GM12875 (cell line): ENCODE measurements at regions not wholly inside any gene's neighbourhood (a gene's known extent, or its start where the extent isn't known, plus 50 kb on each side); places are given as distances from the start of the nearest gene placed in this dataset.

Experiments
- H3K4me3 ChIP-seq: one replicate; pipeline ENCODE4 v1.5.1; 2011; ENCODE audit warnings: low read depth, low read length, control low read depth
- TF ChIP-seq, protein P1 (sequence below): IDR thresholded peaks from 2 replicates; pipeline ENCODE4 v1.5.1; 2011; ENCODE audit warnings: low read depth, mild to moderate bottlenecking, control low read depth, inconsistent platforms, low read length, moderate library complexity, borderline replicate concordance; ENCODE audit not compliant: insufficient read depth

DNA sequence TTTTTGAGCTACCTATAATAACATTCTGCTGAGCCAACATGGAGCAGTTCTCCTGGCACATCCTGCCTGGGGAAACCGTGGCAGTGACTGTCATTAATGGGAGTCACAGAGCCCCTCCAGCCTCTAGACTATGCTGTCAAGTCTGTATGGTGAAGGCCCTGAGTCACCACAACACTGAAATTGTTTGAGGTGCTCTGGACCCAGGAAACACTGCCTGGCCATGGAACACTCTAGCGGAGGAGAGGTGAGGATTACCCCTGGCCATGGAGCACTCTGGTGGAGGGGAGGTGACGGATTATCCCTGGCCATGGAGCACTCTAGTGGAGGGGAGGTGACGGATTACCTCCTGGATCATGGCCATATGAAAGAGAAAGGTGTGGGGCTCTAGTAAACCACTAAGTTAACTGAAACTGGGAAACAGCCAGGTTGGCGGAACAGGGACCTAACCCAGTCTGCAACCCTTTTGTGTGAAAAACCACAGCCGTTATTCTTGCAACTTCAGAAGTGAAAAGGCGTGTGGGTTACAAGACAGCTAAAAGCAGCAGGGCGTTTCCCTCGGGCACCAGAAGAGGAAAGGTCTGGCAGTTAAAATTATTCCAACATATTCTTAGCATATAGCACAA lies 156.7 kb downstream of the KCNJ12 start:
- TF ChIP-seq, protein P1, sequence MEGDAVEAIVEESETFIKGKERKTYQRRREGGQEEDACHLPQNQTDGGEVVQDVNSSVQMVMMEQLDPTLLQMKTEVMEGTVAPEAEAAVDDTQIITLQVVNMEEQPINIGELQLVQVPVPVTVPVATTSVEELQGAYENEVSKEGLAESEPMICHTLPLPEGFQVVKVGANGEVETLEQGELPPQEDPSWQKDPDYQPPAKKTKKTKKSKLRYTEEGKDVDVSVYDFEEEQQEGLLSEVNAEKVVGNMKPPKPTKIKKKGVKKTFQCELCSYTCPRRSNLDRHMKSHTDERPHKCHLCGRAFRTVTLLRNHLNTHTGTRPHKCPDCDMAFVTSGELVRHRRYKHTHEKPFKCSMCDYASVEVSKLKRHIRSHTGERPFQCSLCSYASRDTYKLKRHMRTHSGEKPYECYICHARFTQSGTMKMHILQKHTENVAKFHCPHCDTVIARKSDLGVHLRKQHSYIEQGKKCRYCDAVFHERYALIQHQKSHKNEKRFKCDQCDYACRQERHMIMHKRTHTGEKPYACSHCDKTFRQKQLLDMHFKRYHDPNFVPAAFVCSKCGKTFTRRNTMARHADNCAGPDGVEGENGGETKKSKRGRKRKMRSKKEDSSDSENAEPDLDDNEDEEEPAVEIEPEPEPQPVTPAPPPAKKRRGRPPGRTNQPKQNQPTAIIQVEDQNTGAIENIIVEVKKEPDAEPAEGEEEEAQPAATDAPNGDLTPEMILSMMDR, result no peak
- H3K4me3 ChIP-seq, result no peak overlapping the region

DNA sequence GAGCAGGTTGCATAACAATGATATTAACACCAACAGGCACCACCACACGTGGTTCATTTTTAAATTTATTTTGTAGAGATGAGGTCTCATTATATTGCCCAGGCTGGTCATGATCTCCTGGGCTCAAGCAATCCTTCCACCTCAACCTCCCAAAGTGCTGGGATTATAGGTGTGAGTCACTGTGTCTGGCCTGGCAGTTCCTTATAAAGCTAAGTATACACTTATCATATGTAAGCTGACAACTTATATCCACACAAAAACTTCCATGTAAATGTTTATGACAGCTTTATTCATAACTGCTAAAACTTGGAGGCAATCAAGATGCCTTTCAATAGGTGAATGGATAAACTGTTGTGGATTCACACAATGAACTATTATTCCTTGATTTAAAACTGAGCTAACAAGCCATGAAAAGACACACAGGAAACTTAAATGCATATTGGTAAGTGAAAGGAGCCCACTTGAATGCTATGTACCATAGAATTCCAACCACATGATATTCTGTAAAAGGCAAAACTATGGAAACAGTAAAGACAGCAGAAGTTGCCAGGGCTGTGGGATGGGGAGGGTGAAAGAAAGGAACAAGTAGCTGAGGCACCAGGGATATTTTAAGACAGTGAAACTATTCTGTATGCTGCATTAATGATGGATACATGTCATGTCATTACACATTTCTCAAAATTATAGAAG lies 156.5 kb upstream of the KCNJ18 start:
- TF ChIP-seq, protein P1, result no peak
- no peak overlapping the region for H3K4me3 ChIP-seq

DNA sequence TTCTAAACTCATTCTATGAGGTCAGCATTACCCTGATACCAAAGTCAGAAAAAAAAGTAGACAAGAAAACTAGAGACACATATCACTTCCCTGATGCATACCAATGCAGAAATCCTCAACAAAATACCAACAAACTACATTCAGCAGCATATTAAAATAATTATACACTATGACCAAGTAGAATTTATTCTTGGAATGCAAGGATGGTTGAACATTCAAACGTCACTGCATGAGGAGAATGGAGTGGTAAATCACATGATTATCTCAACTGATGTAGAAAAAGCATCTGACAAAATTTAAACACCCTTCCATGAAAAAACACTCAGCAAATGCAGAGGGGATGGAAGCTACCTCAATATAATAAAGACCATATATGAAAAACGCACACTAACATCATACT lies 155.0 kb upstream of the KCNJ18 start:
- TF ChIP-seq, protein P1, result no peak
- H3K4me3 ChIP-seq, result no peak overlapping the region

DNA sequence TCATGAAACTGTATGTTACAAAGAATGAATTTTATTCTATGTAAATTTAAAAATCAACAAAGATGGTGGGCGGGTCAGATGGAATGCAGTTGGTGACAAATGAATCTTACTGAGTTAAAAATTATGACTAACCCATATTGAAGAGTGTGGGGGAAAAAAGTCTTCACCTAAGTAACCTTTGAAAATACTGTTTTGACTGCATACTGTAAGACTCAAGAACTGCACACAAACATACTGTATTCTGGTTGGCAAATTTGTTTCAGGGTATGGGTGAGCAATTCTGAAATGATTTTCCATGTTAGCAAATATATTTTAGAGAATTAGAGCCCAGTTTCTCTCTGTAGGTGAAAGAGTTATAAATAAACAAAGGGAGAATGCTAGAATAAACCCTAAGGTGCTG lies 153.7 kb upstream of the KCNJ18 start:
- TF ChIP-seq, protein P1, result no peak

DNA sequence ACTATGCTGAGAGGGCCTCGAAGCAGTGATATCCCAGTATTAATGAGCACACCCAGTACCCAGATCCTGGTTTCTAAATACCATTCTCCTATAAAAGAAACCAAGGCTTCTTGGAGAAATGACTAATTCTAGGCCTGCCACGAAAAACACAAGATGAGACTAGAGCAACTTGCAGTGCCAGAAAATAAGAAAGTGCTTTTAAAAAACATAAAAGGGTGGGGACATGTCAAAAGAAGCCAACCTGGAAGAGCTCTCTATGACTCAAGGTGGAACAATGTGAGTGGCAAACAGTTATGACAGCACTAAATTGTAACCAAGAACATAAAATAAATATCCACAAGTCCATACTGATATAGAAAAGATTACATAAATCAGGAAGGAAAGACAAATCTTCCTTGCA lies 153.2 kb upstream of the KCNJ18 start:
- H3K4me3 ChIP-seq, result no peak overlapping the region

More for the DNA sequence above, 153.7 kb upstream of the KCNJ18 start:
- no peak overlapping the region for H3K4me3 ChIP-seq

DNA sequence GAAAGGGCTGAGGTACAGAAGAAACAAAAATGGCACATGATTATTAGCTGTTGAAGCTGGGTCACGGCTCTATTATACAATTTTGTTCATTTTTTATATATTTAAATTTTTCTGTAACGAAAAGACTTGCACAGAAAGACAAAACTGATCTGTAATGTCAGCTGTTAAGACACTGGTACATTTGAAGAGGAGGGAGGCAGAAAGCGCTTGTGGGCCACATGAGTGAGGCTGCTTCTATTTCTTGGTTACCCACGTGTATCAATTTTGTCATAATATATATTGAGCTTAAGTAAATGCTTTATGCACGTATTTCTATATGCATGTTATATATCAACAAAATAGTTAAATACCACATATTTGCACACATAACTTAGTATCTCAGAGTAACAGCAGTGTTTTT lies 151.8 kb upstream of the KCNJ18 start:
- H3K4me3 ChIP-seq, result no peak overlapping the region
- TF ChIP-seq, protein P1, result no peak

More for the DNA sequence above, 153.2 kb upstream of the KCNJ18 start:
- TF ChIP-seq, protein P1, result no peak

DNA sequence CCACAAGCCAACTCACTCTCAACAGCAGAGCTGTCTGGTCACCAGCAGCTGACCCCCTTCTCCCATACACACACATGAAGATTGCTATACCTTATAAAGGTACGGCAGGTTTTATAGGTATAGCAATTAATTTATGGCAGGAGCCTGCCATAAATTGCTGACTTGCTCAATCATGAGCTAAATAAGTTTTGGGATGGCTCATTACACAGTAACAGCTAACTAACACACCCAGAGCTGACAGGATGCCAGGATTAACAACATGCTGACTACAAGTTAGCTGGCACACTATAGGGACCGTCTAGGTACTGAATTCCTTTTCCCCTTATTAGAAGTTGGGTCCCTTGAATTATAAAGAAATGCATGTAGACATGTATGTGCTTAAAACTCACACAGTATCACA lies 150.3 kb upstream of the KCNJ18 start:
- TF ChIP-seq, protein P1, result no peak
- no peak overlapping the region for H3K4me3 ChIP-seq
